Fibroblast of lung (primary cell): ENCODE measurements at regions not wholly inside any gene's neighbourhood (a gene's known extent, or its start where the extent isn't known, plus 50 kb on each side); places are given as distances from the start of the nearest gene placed in this dataset.
"Not testable (repeated sequence)": the region's sequence is repeated elsewhere in the genome, so short reads cannot be mapped to it uniquely, and the experiment has no call there.

Experiments used
- DNase-seq, 2 donors: peaks; one replicate each; pipeline versions ENCODE4 v3.0.0 to v3.0.0-alpha.2; 2010; ENCODE audit warnings: low read depth in 2 of 2
- H2AFZ ChIP-seq: 2 replicates; pipeline ENCODE4 v1.5.1; 2012; ENCODE audit warnings: low read length, control low read depth, inconsistent platforms
- H3K27ac ChIP-seq: 2 replicates; pipeline ENCODE4 v1.5.1; 2011; ENCODE audit warnings: low read length, control low read depth; ENCODE audit not compliant: insufficient read depth
- H3K27me3 ChIP-seq: 2 replicates; pipeline ENCODE4 v1.5.1; 2011; ENCODE audit warnings: mild to moderate bottlenecking, low read length; ENCODE audit not compliant: control insufficient read depth, insufficient read depth
- H3K36me3 ChIP-seq: 2 replicates; pipeline ENCODE4 v1.5.1; 2011; ENCODE audit warnings: low read length; ENCODE audit not compliant: control insufficient read depth, insufficient read depth
- H3K4me1 ChIP-seq: 2 replicates; pipeline ENCODE4 v1.5.1; 2011; ENCODE audit warnings: low read length; ENCODE audit not compliant: control insufficient read depth, insufficient read depth; ENCODE audit errors: extremely low read depth
- H3K4me2 ChIP-seq: 2 replicates; pipeline ENCODE4 v1.5.1; 2011; ENCODE audit warnings: low read length, control low read depth; ENCODE audit not compliant: insufficient read depth; ENCODE audit errors: extremely low read depth
- H3K4me3 ChIP-seq, 4 experiments: fragments of 200-600 bp in 1 of 4; sonication (generic) in 1 of 4; replicated peaks in 1 of 4; 2 replicates each; pipeline ENCODE4 v1.5.1; 2011 to 2016; ENCODE audit warnings: low read length in 4 of 4, low read depth in 3 of 4, mild to moderate bottlenecking in 3 of 4, control low read depth in 2 of 4, inconsistent platforms in 1 of 4, mixed read lengths in 1 of 4; ENCODE audit not compliant: insufficient read depth in 1 of 4; ENCODE audit errors: control extremely low read depth in 1 of 4
- H3K79me2 ChIP-seq: 2 replicates; pipeline ENCODE4 v1.5.1; 2012; ENCODE audit warnings: mild to moderate bottlenecking, low read length, inconsistent platforms; ENCODE audit not compliant: control insufficient read depth, insufficient read depth
- H3K9ac ChIP-seq: 2 replicates; pipeline ENCODE4 v1.5.1; 2011; ENCODE audit warnings: mild to moderate bottlenecking, low read length, control low read depth; ENCODE audit not compliant: insufficient read depth
- H3K9me3 ChIP-seq: 2 replicates; pipeline ENCODE4 v1.5.1; 2012; ENCODE audit warnings: low read depth, low read length; ENCODE audit not compliant: control insufficient read depth, insufficient read depth
- H4K20me1 ChIP-seq: 2 replicates; pipeline ENCODE4 v1.5.1; 2011; ENCODE audit warnings: low read length; ENCODE audit not compliant: control insufficient read depth, insufficient read depth; ENCODE audit errors: extremely low read depth

DNA sequence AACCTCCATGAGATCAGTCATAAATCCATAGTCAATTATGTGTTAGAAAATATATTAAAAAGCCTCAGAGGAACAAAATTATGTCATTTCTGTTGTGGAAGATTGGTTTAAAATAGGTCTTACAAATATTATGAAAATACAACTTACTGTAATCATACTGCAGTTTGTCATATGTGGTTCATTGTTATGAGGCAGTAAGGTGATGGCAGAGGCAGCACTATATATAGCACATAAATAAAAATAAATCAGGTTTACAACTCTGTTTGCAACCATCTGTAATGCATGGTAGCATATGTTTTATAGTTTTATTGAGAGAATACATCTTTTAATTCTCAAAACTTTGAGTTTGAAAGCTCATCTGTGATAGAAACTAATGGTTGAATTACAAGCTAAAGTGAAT, 651.4 kb downstream of the PCDH11X start:
- not testable (repeated sequence) for H3K36me3 ChIP-seq, H3K79me2 ChIP-seq, H3K27me3 ChIP-seq, H3K4me2 ChIP-seq, H3K9ac ChIP-seq, H3K27ac ChIP-seq, H3K4me1 ChIP-seq, H3K9me3 ChIP-seq, H2AFZ ChIP-seq, H4K20me1 ChIP-seq, DNase-seq, H3K4me3 ChIP-seq

GRCh38 chrX:92460539-92460938, 681.4 kb downstream of the PCDH11X start:
- DNase-seq, H3K27me3 ChIP-seq, H3K79me2 ChIP-seq, H3K27ac ChIP-seq, H3K4me2 ChIP-seq, H2AFZ ChIP-seq, H4K20me1 ChIP-seq, H3K9me3 ChIP-seq, H3K4me3 ChIP-seq, H3K9ac ChIP-seq, H3K4me1 ChIP-seq, H3K36me3 ChIP-seq: not testable (repeated sequence)

GRCh38 chrX:92480165-92480564, 701.0 kb downstream of the PCDH11X start:
- H3K79me2 ChIP-seq, H3K4me1 ChIP-seq, H3K4me3 ChIP-seq, H3K27ac ChIP-seq, DNase-seq, H4K20me1 ChIP-seq, H2AFZ ChIP-seq, H3K4me2 ChIP-seq, H3K27me3 ChIP-seq, H3K9ac ChIP-seq, H3K36me3 ChIP-seq, H3K9me3 ChIP-seq: not testable (repeated sequence)

DNA sequence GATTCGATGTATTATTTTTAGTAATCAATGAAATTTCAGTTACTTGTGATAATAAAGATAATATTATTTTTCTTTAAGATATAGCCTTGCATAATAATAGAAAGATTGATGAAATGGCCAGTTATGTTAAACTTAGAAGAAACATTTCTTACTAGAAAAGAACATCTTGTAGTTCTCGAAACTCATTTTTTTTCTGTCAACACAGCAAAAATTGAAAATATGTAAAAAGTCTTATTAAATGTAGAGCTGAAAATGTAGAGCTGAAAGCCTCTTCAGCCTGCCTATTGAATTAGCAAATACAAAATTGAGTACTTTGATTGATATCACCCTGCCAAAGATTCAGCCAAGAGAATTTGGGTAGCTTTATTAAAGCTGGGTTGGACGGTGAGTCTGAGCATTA, 706.3 kb downstream of the PCDH11X start:
- H3K4me2 ChIP-seq, H2AFZ ChIP-seq, H3K36me3 ChIP-seq, H3K27me3 ChIP-seq, H3K27ac ChIP-seq, H3K4me1 ChIP-seq, H3K79me2 ChIP-seq, H3K9me3 ChIP-seq, H3K9ac ChIP-seq, DNase-seq, H4K20me1 ChIP-seq, H3K4me3 ChIP-seq: not testable (repeated sequence)

DNA sequence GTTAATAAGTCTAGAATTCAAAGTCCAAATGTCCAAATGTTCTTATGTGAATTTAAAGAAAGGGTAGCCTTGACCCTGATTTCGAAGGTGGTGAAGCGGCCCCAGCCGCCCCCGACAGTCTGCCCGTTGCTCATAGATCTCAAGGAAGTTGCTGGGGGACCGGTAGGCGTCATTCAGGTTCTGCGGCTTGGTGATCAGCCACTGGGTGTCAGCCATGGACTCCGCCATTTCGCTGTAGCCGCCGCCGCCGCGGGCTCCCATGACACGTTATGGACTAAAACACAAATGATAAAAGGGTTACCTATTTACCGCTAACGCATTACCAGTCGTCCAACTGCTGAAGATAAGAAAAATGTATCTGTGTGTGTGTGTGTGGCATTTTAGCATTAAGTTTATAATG, 736.1 kb downstream of the PCDH11X start:
- H3K27ac ChIP-seq, H4K20me1 ChIP-seq, H3K79me2 ChIP-seq, H3K27me3 ChIP-seq, H3K4me1 ChIP-seq, H3K36me3 ChIP-seq, DNase-seq, H3K9ac ChIP-seq, H3K4me2 ChIP-seq, H2AFZ ChIP-seq, H3K4me3 ChIP-seq, H3K9me3 ChIP-seq: not testable (repeated sequence)

GRCh38 chrX:92528995-92529394, 749.8 kb downstream of the PCDH11X start:
- H3K9me3 ChIP-seq, H3K36me3 ChIP-seq, H2AFZ ChIP-seq, H3K4me3 ChIP-seq, H3K27ac ChIP-seq, H3K4me2 ChIP-seq, H3K79me2 ChIP-seq, H3K9ac ChIP-seq, H4K20me1 ChIP-seq, H3K27me3 ChIP-seq, H3K4me1 ChIP-seq: not testable (repeated sequence)
- peak in 1 of 2 donors; percentile 0 for DNase-seq

- not testable (repeated sequence) for H3K36me3 ChIP-seq, H2AFZ ChIP-seq, H3K9ac ChIP-seq, H3K9me3 ChIP-seq, H3K4me3 ChIP-seq, H3K27me3 ChIP-seq, H3K4me2 ChIP-seq, H3K79me2 ChIP-seq, H3K27ac ChIP-seq, H3K4me1 ChIP-seq, DNase-seq, H4K20me1 ChIP-seq
Measured at GRCh38 chrX:92540461-92540860, 761.3 kb downstream of the PCDH11X start.
